HEK293 (cell line): ENCODE measurements at regions not wholly inside any gene's neighbourhood (a gene's known extent, or its start where the extent isn't known, plus 50 kb on each side); places are given as distances from the start of the nearest gene placed in this dataset.

Experiments used
- CTCF ChIA-PET: fragments of 350-600 bp; formaldehyde crosslinking; extraction: SDS; loops from one replicate; lab custom pipeline; 2021; ENCODE audit warnings: antibody characterized with exemption; lab: Yijun Ruan, JAX
- POLR2A ChIA-PET: fragments of 300-600 bp; formaldehyde crosslinking; extraction: SDS; loops from one replicate; lab custom pipeline; 2020; ENCODE audit warnings: antibody characterized with exemption, inconsistent platforms; lab: Yijun Ruan, JAX
- H3K27ac ChIP-seq: fragments of 200-500 bp; sonication (Bioruptor generic); 2 replicates; pipeline ENCODE4 v1.5.1; 2014; ENCODE audit warnings: low read depth, low read length, control low read depth, inconsistent platforms; ENCODE audit errors: extremely low read depth
- H3K36me3 ChIP-seq, 2 experiments: fragments of 200-500 bp in 1 of 2; sonication (Bioruptor generic) in 1 of 2; 1 replicate in 1 of 2; 2 replicates in 1 of 2; pipeline ENCODE4 v1.5.1; 2014 to 2017; ENCODE audit warnings: inconsistent platforms in 2 of 2, low read length in 2 of 2; ENCODE audit not compliant: control insufficient read depth in 2 of 2, insufficient read depth in 1 of 2
- H3K4me1 ChIP-seq: fragments of 200-500 bp; sonication (Bioruptor generic); 2 replicates; pipeline ENCODE4 v1.5.1; 2014; ENCODE audit warnings: mild to moderate bottlenecking, low read length, inconsistent platforms; ENCODE audit not compliant: control insufficient read depth, insufficient read depth
- H3K4me3 ChIP-seq: 2 replicates; pipeline ENCODE4 v1.5.1; 2011; ENCODE audit warnings: low read depth, mild to moderate bottlenecking, control low read depth, low read length, moderate library complexity
- H3K9me3 ChIP-seq: fragments of 200-500 bp; sonication (Bioruptor generic); 2 replicates; pipeline ENCODE4 v1.5.1; 2014; ENCODE audit warnings: low read depth, low read length, inconsistent platforms; ENCODE audit not compliant: control insufficient read depth, insufficient read depth
- HOXD13 ChIP-seq: sonication (generic); formaldehyde crosslinking; IDR thresholded peaks from 2 replicates; pipeline ENCODE4 v1.8.0; 2022; ENCODE audit warnings: missing genetic modification reagents, borderline replicate concordance
- KLF1 ChIP-seq: fragments of 450-650 bp; formaldehyde crosslinking; IDR thresholded peaks from 2 replicates; pipeline ENCODE4 v1.5.1; 2016; ENCODE audit warnings: missing biosample characterization, missing genetic modification characterization
- KLF17 ChIP-seq: fragments of 450-650 bp; formaldehyde crosslinking; IDR thresholded peaks from 2 replicates; pipeline ENCODE4 v1.5.1; 2016; ENCODE audit warnings: missing biosample characterization, missing genetic modification characterization
- KLF7 ChIP-seq: fragments of 450-650 bp; formaldehyde crosslinking; IDR thresholded peaks from 2 replicates; pipeline ENCODE4 v1.5.1; 2016; ENCODE audit warnings: missing biosample characterization, missing genetic modification characterization, borderline replicate concordance
- SP7 ChIP-seq: fragments of 450-650 bp; formaldehyde crosslinking; IDR thresholded peaks from 2 replicates; pipeline ENCODE4 v1.5.1; 2016; ENCODE audit warnings: missing biosample characterization, missing genetic modification characterization
- TCF7L2 ChIP-seq: IDR thresholded peaks from 2 replicates; pipeline ENCODE4 v1.6.1; 2011; ENCODE audit warnings: low read depth, mild to moderate bottlenecking, inconsistent platforms, low read length, moderate library complexity, borderline replicate concordance
- ZBTB26 ChIP-seq: fragments of 450-650 bp; formaldehyde crosslinking; optimal IDR thresholded peaks from 2 replicates; pipeline ENCODE3; 2016; ENCODE audit warnings: missing biosample characterization, mild to moderate bottlenecking, missing genetic modification characterization
- ZFP3 ChIP-seq: fragments of 450-650 bp; formaldehyde crosslinking; IDR thresholded peaks from 2 replicates; pipeline ENCODE4 v1.5.1; 2016; ENCODE audit warnings: low read depth, missing biosample characterization, missing genetic modification characterization
- ZNF174 ChIP-seq: fragments of 450-650 bp; formaldehyde crosslinking; IDR thresholded peaks from 2 replicates; pipeline ENCODE4 v1.5.0; 2017; ENCODE audit warnings: missing biosample characterization, mild to moderate bottlenecking, missing genetic modification characterization
- ZNF24 ChIP-seq: fragments of 450-650 bp; formaldehyde crosslinking; IDR thresholded peaks from 2 replicates; pipeline ENCODE4 v1.5.1; 2016; ENCODE audit warnings: missing biosample characterization, missing genetic modification characterization
- ZNF292 ChIP-seq: fragments of 450-650 bp; formaldehyde crosslinking; IDR thresholded peaks from 2 replicates; pipeline ENCODE4 v1.5.1; 2016; ENCODE audit warnings: low read depth, missing biosample characterization, missing genetic modification characterization, borderline replicate concordance
- ZNF449 ChIP-seq: fragments of 450-650 bp; formaldehyde crosslinking; IDR thresholded peaks from 2 replicates; pipeline ENCODE4 v1.5.1; 2017; ENCODE audit warnings: missing biosample characterization, mild to moderate bottlenecking, missing genetic modification characterization, moderate library complexity
- ZNF48 ChIP-seq: fragments of 450-650 bp; formaldehyde crosslinking; IDR thresholded peaks from 2 replicates; pipeline ENCODE4 v1.5.1; 2016; ENCODE audit warnings: missing biosample characterization, missing genetic modification characterization
- ZNF513 ChIP-seq: fragments of 450-650 bp; IDR thresholded peaks from 2 replicates; pipeline ENCODE4 v1.5.1; 2018; ENCODE audit warnings: missing biosample characterization, missing genetic modification characterization
- ZNF555 ChIP-seq: fragments of 450-650 bp; formaldehyde crosslinking; conservative IDR thresholded peaks from 2 replicates; pipeline ENCODE4 v1.5.1; 2017; ENCODE audit warnings: missing biosample characterization, mild to moderate bottlenecking, missing genetic modification characterization, inconsistent platforms
- ZNF558 ChIP-seq: fragments of 450-650 bp; formaldehyde crosslinking; IDR thresholded peaks from 2 replicates; pipeline ENCODE4 v1.5.1; 2016; ENCODE audit warnings: missing biosample characterization, missing genetic modification characterization
- ZNF561 ChIP-seq: fragments of 450-650 bp; IDR thresholded peaks from 2 replicates; pipeline ENCODE4 v1.5.1; 2018; ENCODE audit warnings: missing biosample characterization, missing genetic modification characterization, borderline replicate concordance
- ZNF600 ChIP-seq: fragments of 450-650 bp; formaldehyde crosslinking; IDR thresholded peaks from 2 replicates; pipeline ENCODE4 v1.5.1; 2016; ENCODE audit warnings: missing biosample characterization, missing genetic modification characterization
- ZNF610 ChIP-seq: fragments of 450-650 bp; formaldehyde crosslinking; IDR thresholded peaks from 2 replicates; pipeline ENCODE4 v1.5.1; 2016; ENCODE audit warnings: missing biosample characterization, missing genetic modification characterization, borderline replicate concordance
- ZNF654 ChIP-seq: fragments of 450-650 bp; formaldehyde crosslinking; IDR thresholded peaks from 2 replicates; pipeline ENCODE4 v1.5.1; 2016; ENCODE audit warnings: low read depth, missing biosample characterization, missing genetic modification characterization
- ZNF660 ChIP-seq: fragments of 450-650 bp; IDR thresholded peaks from 2 replicates; pipeline ENCODE4 v1.5.1; 2018; ENCODE audit warnings: missing biosample characterization, mild to moderate bottlenecking, missing genetic modification characterization
- ZNF664 ChIP-seq: fragments of 450-650 bp; formaldehyde crosslinking; IDR thresholded peaks from 2 replicates; pipeline ENCODE4 v1.5.1; 2016; ENCODE audit warnings: missing biosample characterization, missing genetic modification characterization
- ZNF747 ChIP-seq: fragments of 450-650 bp; formaldehyde crosslinking; IDR thresholded peaks from 2 replicates; pipeline ENCODE4 v1.5.1; 2016; ENCODE audit warnings: missing biosample characterization, missing genetic modification characterization
- ZNF785 ChIP-seq: fragments of 450-650 bp; formaldehyde crosslinking; IDR thresholded peaks from 2 replicates; pipeline ENCODE4 v1.5.1; 2016; ENCODE audit warnings: missing biosample characterization, missing genetic modification characterization
- ZSCAN16 ChIP-seq: fragments of 450-650 bp; formaldehyde crosslinking; IDR thresholded peaks from 2 replicates; pipeline ENCODE4 v1.5.1; 2016; ENCODE audit warnings: missing biosample characterization, missing genetic modification characterization
- TF ChIP-seq, protein P1 (sequence below): fragments of 450-650 bp; formaldehyde crosslinking; IDR thresholded peaks from 2 replicates; pipeline ENCODE4 v1.5.1; 2016; ENCODE audit warnings: missing biosample characterization, missing genetic modification characterization
- TF ChIP-seq, protein P2 (sequence below): fragments of 450-650 bp; formaldehyde crosslinking; IDR thresholded peaks from 2 replicates; pipeline ENCODE4 v1.5.1; 2016; ENCODE audit warnings: missing biosample characterization, missing genetic modification characterization, low read depth

- TF ChIP-seq ZNF654 (tag by site-specific recombination) (no peak), KLF17 (tag by site-specific recombination) (no peak), ZNF24 (tag by site-specific recombination) (no peak), KLF7 (tag by site-specific recombination) (no peak), SP7 (tag by site-specific recombination) (no peak), ZBTB26 (no peak), TCF7L2 (no peak), ZNF610 (no peak), ZNF174 (tag by site-specific recombination) (no peak)
- TF ChIP-seq, protein P1, sequence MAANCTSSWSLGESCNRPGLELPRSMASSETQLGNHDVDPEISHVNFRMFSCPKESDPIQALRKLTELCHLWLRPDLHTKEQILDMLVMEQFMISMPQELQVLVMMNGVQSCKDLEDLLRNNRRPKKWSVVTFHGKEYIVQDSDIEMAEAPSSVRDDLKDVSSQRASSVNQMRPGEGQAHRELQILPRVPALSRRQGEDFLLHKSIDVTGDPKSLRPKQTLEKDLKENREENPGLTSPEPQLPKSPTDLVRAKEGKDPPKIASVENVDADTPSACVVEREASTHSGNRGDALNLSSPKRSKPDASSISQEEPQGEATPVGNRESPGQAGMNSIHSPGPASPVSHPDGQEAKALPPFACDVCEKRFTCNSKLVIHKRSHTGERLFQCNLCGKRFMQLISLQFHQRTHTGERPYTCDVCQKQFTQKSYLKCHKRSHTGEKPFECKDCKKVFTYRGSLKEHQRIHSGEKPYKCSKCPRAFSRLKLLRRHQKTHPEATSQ (tag by site-specific recombination) = no peak
Measured at GRCh38 chr15:91593653-91594052, 259.9 kb upstream of the SLCO3A1 start (continued).

DNA sequence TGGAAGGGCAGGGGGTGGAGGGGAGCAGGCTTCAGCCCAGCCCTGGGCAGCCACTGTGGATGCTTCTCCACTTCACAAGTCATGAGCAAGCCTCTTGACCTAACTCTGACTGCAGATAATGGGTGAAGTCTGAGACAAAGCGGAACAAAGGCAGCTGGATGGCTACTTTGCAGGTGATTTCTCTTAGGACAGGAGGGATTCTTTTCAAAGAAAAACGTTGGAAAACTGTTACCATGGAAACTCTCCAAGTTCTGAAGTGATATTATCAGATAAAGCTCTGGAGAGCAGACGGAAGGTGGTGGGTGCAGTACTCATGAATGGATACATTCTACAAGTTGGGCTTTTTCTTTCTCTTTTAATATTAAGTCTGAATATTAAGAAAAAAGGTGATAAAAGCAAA is 254.2 kb upstream of the SLCO3A1 start:
- H3K4me1 ChIP-seq = no peaks in the 10 kb centered on the region
- TF ChIP-seq ZNF555 (tag by site-specific recombination) = no peak
- TF ChIP-seq ZNF292 (tag by site-specific recombination) = no peak
- TF ChIP-seq ZNF558 (tag by site-specific recombination) = no peak
- no peak for TF ChIP-seq ZNF561 (tag by site-specific recombination)
- no peak for TF ChIP-seq ZNF513
- TF ChIP-seq ZNF600 (tag by site-specific recombination) = no peak
- no peak for TF ChIP-seq ZNF785
- no peak for TF ChIP-seq ZNF747 (tag by site-specific recombination)
- TF ChIP-seq, protein P2, sequence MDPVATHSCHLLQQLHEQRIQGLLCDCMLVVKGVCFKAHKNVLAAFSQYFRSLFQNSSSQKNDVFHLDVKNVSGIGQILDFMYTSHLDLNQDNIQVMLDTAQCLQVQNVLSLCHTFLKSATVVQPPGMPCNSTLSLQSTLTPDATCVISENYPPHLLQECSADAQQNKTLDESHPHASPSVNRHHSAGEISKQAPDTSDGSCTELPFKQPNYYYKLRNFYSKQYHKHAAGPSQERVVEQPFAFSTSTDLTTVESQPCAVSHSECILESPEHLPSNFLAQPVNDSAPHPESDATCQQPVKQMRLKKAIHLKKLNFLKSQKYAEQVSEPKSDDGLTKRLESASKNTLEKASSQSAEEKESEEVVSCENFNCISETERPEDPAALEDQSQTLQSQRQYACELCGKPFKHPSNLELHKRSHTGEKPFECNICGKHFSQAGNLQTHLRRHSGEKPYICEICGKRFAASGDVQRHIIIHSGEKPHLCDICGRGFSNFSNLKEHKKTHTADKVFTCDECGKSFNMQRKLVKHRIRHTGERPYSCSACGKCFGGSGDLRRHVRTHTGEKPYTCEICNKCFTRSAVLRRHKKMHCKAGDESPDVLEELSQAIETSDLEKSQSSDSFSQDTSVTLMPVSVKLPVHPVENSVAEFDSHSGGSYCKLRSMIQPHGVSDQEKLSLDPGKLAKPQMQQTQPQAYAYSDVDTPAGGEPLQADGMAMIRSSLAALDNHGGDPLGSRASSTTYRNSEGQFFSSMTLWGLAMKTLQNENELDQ (tag by site-specific recombination) = no peak
- no peak for TF ChIP-seq ZNF48 (tag by site-specific recombination)
- no peak for TF ChIP-seq HOXD13 (CRISPR knock-in tag)
- TF ChIP-seq KLF1 (tag by site-specific recombination) = no peak
- TF ChIP-seq ZNF449 (tag by site-specific recombination) = no peak
- no peak for TF ChIP-seq ZNF660 (tag by site-specific recombination)
- TF ChIP-seq ZFP3 (tag by site-specific recombination) = no peak
- no peak for TF ChIP-seq ZNF664 (tag by site-specific recombination)
- TF ChIP-seq ZSCAN16 (tag by site-specific recombination) = no peak
- no peaks in the 10 kb centered on the region; the same call in 1 of the 2 replicates for H3K9me3 ChIP-seq
- POLR2A ChIA-PET = no interaction called here
- no peaks in the 10 kb centered on the region for H3K36me3 ChIP-seq
- CTCF ChIA-PET = interaction anchor here (0.7 kb wide), 1 partner anchor 126 kb away, joined by 3 read pairs; no protein-coding TSS in a partner anchor
- no peak overlapping the region for H3K4me3 ChIP-seq
- H3K27ac ChIP-seq = no peak overlapping the region
